Natural killer cell (primary cell): ENCODE measurements at regions not wholly inside any gene's neighbourhood (a gene's known extent, or its start where the extent isn't known, plus 50 kb on each side); places are given as distances from the start of the nearest gene placed in this dataset.

Experiments used
- ATAC-seq, 3 donors: fragments of 150-1000 bp in 2 of 3; fragments of 200-7000 bp in 1 of 3; cut with Tn5 transposase; 1 replicate in 1 of 3; 2 replicates in 2 of 3; pipeline ENCODE4 v1.10.0; 2021; ENCODE audit warnings: mild to moderate bottlenecking in 2 of 3, moderate library complexity in 2 of 3
- DNase-seq, 2 donors: peaks; one replicate each; pipeline versions ENCODE4 v3.0.0 to v3.0.0-alpha.2; 2013 to 2021; ENCODE audit warnings: mixed read lengths in 1 of 2
- H3K27ac ChIP-seq: one replicate; pipeline ENCODE4 v1.5.1; 2013; ENCODE audit warnings: mild to moderate bottlenecking, low read length
- H3K27me3 ChIP-seq: one replicate; pipeline ENCODE4 v1.6.1; 2013; ENCODE audit warnings: low read length; ENCODE audit not compliant: control insufficient read depth, insufficient read depth
- H3K36me3 ChIP-seq: one replicate; pipeline ENCODE4 v1.6.1; 2013; ENCODE audit warnings: low read length; ENCODE audit not compliant: control insufficient read depth, insufficient read depth
- H3K4me1 ChIP-seq: one replicate; pipeline ENCODE4 v1.6.1; 2013; ENCODE audit warnings: low read length; ENCODE audit not compliant: control insufficient read depth, insufficient read depth
- H3K4me3 ChIP-seq: one replicate; pipeline ENCODE4 v1.5.1; 2013; ENCODE audit warnings: low read length
- H3K9me3 ChIP-seq: one replicate; pipeline ENCODE4 v1.6.1; 2013; ENCODE audit warnings: low read length; ENCODE audit not compliant: control insufficient read depth, insufficient read depth
- H3K27ac Mint-ChIP-seq, 2 donors: one replicate each; pipeline ENCODE4 v1.8.0; 2022; ENCODE audit warnings: mild to moderate bottlenecking in 2 of 2, mixed read lengths in 2 of 2, moderate library complexity in 1 of 2
- H3K27me3 Mint-ChIP-seq, 2 donors: one replicate each; pipeline ENCODE4 v1.8.0; 2022; ENCODE audit warnings: low read depth in 2 of 2, mixed read lengths in 2 of 2
- H3K36me3 Mint-ChIP-seq: one replicate; pipeline ENCODE4 v1.8.0; 2022; ENCODE audit warnings: mixed read lengths
- H3K4me1 Mint-ChIP-seq, 2 donors: one replicate each; pipeline ENCODE4 v1.8.0; 2022; ENCODE audit warnings: mixed read lengths in 2 of 2
- H3K4me3 Mint-ChIP-seq: one replicate; pipeline ENCODE4 v1.8.0; 2022; ENCODE audit warnings: mild to moderate bottlenecking, moderate library complexity, mixed read lengths
- H3K9me3 Mint-ChIP-seq, 2 donors: one replicate each; pipeline ENCODE4 v1.8.0; 2022; ENCODE audit warnings: mixed read lengths in 2 of 2
- WGBS: methylation state at CpG from one replicate; pipeline ENCODE4 v1.1.7; 2013; ENCODE audit warnings: missing lambda C conversion rate; ENCODE audit not compliant: insufficient coverage; 5-methylcytosine and 5-hydroxymethylcytosine counted together
- intact Hi-C: fragments of 100-400 bp; cut with micrococcal nuclease; formaldehyde crosslinking; loops from one replicate; pipeline ENCODE4 v1.14.2; 2022
- TF ChIP-seq, protein P1 (sequence below): fragments of 200-600 bp; IDR thresholded peaks from one replicate; pipeline ENCODE4 v1.8.0; 2022; ENCODE audit warnings: antibody characterized with exemption

DNA sequence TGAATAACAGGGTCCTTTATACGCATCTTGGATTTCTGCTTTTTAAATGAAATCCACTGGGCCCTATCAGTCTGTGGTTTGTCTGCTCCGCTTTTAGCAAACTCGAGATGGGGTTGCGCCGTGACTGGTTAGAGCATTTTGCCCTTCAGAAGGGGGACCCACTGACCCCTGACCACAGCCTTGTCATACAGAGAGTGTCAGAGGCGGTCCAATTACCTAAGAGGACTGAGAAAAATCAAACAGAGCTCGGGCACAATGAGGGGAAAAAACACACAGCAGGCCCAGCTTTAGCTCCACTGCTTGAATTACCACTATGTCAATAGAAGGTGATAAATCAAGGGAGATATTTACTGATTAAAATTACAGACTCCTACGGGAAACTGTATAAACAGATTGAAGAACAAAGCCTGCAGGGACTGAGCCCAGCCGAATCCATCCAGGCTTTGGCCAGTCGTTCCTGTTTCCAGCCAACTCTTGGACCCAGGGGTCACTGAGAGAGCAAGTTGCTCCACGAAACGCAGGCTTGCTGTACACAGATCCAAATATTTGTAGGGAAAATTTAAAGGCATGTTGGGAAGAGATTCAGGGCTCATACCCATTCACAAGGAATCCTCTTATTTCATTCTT is 131.9 kb upstream of the ZFHX3 start:
- intact Hi-C loops = no loop called here
- 72% methylated on average over 12 of the region's 12 CpGs for WGBS
- Mint-ChIP-seq H3K9me3 (no peaks in the 10 kb centered on the region), H3K4me1 (no peaks in the 10 kb centered on the region), H3K4me3 (no peak overlapping the region), H3K27me3 (peaks cover 10 to 25% of the 10 kb centered on the region in 2 donors), H3K27ac (no peak overlapping the region), H3K36me3 (no peaks in the 10 kb centered on the region)
- Histone ChIP-seq H3K4me1 (no peaks in the 10 kb centered on the region), H3K9me3 (no peaks in the 10 kb centered on the region), H3K36me3 (no peaks in the 10 kb centered on the region), H3K4me3 (no peak overlapping the region), H3K27me3 (no peaks in the 10 kb centered on the region), H3K27ac (no peak overlapping the region)
- ATAC-seq = no peak
- DNase-seq = no peak
- TF ChIP-seq, protein P1, sequence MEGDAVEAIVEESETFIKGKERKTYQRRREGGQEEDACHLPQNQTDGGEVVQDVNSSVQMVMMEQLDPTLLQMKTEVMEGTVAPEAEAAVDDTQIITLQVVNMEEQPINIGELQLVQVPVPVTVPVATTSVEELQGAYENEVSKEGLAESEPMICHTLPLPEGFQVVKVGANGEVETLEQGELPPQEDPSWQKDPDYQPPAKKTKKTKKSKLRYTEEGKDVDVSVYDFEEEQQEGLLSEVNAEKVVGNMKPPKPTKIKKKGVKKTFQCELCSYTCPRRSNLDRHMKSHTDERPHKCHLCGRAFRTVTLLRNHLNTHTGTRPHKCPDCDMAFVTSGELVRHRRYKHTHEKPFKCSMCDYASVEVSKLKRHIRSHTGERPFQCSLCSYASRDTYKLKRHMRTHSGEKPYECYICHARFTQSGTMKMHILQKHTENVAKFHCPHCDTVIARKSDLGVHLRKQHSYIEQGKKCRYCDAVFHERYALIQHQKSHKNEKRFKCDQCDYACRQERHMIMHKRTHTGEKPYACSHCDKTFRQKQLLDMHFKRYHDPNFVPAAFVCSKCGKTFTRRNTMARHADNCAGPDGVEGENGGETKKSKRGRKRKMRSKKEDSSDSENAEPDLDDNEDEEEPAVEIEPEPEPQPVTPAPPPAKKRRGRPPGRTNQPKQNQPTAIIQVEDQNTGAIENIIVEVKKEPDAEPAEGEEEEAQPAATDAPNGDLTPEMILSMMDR = no peak

DNA sequence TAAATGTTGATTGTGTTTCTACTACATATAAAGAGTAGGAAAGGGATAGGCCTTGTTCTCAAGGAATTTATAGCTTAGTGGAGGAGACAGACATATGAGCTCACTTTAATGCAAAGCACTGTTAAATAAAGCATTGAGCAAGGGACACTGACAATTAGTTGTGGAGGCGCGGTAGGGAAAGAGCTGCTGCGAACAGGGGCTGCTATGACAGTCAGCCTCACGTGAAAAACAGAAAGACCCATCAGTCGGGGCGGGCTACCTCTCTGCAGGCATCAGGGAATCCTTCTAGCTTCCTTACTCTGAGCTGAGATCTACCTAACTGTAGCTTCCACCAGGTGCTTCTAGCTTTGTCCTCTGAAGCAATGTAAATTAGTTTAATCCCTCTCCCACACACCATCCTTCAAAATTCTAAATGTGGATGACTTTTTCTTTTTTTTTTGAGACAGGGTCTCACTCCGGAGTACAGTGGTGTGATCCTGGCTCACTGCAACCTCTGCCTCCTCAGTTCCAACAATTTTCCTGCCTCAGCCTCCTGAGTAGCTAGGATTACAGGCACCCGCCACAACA is 129.9 kb upstream of the ZFHX3 start:
- no peak overlapping the region for H3K4me3 Mint-ChIP-seq
- H3K4me1 Mint-ChIP-seq = no peaks in the 10 kb centered on the region
- Histone ChIP-seq H3K4me1 (no peaks in the 10 kb centered on the region), H3K9me3 (no peaks in the 10 kb centered on the region), H3K27ac (no peak overlapping the region), H3K27me3 (no peaks in the 10 kb centered on the region), H3K36me3 (no peaks in the 10 kb centered on the region), H3K4me3 (no peak overlapping the region)
- H3K27ac Mint-ChIP-seq = no peak overlapping the region
- 78% methylated on average over 8 of the region's 8 CpGs for WGBS
- no peak for DNase-seq
- TF ChIP-seq, protein P1 = no peak
- no peak for ATAC-seq
- H3K36me3 Mint-ChIP-seq = no peaks in the 10 kb centered on the region
- intact Hi-C loops = no loop called here
- H3K9me3 Mint-ChIP-seq = no peaks in the 10 kb centered on the region
- peaks cover 12 to 25% of the 10 kb centered on the region in 2 donors for H3K27me3 Mint-ChIP-seq

GRCh38 chr16:73176577-73177013 is 128.7 kb upstream of the ZFHX3 start:
- Histone ChIP-seq H3K4me1 (no peaks in the 10 kb centered on the region), H3K4me3 (no peak overlapping the region), H3K36me3 (no peaks in the 10 kb centered on the region), H3K9me3 (no peaks in the 10 kb centered on the region), H3K27ac (no peak overlapping the region), H3K27me3 (no peaks in the 10 kb centered on the region)
- Mint-ChIP-seq H3K27ac (no peak overlapping the region), H3K36me3 (no peaks in the 10 kb centered on the region), H3K27me3 (peaks cover 12 to 25% of the 10 kb centered on the region in 2 donors), H3K9me3 (no peaks in the 10 kb centered on the region), H3K4me1 (no peaks in the 10 kb centered on the region), H3K4me3 (no peak overlapping the region)
- intact Hi-C loops = no loop called here
- DNase-seq = no peak
- TF ChIP-seq, protein P1 = no peak
- 72% methylated on average over 2 of the region's 2 CpGs for WGBS
- no peak for ATAC-seq
